Activated CD4-positive, alpha-beta T cell treated with anti-CD3 and anti-CD28 coated beads, Interleukin-2, amount 50 U/mL, for 16 hours (primary cell): ENCODE measurements at regions not wholly inside any gene's neighbourhood (a gene's known extent, or its start where the extent isn't known, plus 50 kb on each side); places are given as distances from the start of the nearest gene placed in this dataset.
"Not testable (repeated sequence)": the region's sequence is repeated elsewhere in the genome, so short reads cannot be mapped to it uniquely, and the experiment has no call there.

ENCODE experiments used
- DNase-seq: peaks from one replicate; pipeline ENCODE4 v3.0.0-alpha.2; 2020

DNA sequence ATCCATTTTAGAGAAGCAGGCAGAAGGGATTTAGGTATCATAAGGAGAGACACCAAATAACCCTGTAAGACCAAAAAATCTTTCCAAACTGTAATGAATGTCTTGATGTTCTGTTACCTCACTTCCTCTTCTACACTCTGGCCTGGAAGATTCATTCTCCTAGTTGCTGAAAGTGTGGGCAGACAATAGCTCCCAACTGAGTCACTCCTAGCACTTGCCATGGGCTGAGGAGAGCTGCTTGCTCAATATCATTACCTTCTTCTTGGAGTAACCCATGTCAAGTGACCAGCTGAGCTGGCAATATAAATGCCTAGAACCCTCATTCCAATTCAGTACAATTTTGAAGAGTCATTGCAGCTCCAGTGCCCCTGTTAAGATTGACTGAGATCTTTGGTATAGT lies 1985.5 kb upstream of the CDH6 start:
- DNase-seq: no peak

DNA sequence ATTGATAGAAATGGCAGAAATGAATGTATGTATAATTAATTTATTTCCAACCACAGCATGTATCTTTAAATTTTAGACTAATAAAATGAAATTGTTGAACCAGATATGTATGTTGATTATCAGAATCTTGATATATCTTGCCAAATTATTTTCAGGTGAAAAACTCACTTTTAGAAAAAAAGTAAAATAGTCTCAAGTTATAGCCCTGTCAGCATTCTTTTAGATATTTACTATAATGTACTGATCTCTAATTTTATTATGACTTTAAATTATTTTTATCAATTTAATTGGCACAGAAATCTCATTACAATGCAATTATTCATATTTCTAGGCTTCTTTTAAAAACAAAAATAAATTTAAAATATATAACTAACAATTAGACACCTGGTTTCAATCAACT lies 1990.4 kb upstream of the CDH6 start:
- no peak for DNase-seq

- no peak for DNase-seq
Measured at GRCh38 chr5:29197631-29198454, 1995.6 kb upstream of the CDH6 start.

- DNase-seq: no peak
Measured at GRCh38 chr5:29193972-29194371, 1999.5 kb upstream of the CDH6 start.

DNA sequence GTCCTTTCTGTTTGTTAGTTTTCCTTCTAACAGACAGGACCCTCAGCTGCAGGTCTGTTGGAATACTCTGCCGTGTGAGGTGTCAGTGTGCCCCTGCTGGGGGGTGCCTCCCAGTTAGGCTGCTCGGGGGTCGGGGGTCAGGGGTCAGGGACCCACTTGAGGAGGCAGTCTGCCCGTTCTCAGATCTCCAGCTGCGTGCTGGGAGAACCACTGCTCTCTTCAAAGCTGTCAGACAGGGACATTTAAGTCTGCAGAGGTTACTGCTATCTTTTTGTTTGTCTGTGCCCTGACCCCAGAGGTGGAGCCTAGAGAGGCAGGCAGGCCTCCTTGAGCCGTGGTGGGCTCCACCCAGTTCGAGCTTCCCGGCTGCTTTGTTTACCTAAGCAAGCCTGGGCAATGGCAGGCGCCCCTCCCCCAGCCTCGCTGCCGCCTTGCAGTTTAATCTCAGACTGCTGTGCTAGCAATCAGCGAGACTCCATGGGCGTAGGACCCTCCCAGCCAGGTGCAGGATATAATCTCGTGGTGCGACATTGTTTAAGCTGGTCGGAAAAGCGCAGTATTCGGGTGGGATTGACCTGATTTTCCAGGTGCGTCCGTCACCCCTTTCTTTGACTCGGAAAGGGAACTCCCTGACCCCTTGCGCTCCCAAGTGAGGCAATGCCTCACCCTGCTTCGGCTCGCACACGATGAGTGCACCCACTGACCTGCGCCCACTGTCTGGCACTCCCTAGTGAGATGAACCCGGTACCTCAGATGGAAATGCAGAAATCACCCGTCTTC lies 2002.0 kb upstream of the CDH6 start:
- not testable (repeated sequence) for DNase-seq

DNA sequence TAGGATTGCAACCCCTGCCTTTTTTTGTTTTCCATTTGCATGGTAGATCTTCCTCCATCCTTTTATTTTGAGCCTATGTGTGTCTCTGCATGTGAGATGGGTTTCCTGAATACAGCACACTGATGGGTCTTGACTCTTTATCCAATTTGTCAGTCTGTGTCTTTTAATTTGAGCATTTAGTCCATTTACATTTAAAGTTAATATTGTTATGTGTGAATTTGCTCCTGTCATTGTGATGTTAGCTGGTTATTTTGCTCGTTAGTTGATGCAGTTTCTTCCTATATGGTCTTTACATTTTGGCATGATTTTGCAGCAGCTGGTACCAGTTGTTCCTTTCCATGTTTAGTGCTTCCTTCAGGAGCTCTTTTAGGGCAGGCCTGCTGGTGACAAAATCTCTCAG lies 2003.1 kb upstream of the CDH6 start:
- not testable (repeated sequence) for DNase-seq

DNA sequence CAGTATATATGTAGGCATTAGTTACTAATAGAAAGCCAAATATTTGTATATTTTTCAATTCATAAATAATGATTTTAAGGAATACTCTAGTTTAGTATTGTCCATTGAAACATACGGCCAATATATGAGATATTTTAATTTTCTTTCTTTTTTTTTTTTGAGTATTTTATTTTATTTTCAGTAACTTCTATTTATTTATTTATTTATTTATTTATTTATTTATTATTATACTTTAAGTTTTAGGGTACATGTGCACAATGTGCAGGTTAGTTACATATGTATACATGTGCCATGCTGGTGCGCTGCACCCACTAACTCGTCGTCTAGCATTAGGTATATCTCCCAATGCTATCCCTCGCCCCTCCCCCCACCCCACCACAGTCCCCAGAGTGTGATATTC lies 2007.1 kb upstream of the CDH6 start:
- DNase-seq: not testable (repeated sequence)

DNA sequence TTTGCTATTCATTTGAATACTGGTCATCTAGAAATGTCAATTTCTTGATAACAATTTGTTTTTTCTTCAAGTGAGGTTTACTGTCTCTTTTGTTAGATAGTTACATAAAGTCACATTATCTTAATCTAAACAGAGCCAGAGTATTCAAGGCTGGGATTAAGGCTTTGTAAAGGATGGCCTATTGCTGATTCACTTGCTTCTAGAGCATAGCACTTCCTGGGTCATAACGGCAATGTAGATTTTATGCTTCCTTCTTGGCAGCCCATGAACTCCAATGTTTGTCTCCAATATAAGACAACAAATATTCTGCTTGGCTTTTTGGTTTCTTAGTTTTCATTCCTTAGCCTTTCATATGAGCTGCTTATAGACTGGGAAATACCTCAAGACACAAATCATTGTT lies 2007.9 kb upstream of the CDH6 start:
- DNase-seq: no peak

- no peak for DNase-seq
Measured at GRCh38 chr5:29175774-29176173, 2017.7 kb upstream of the CDH6 start.

DNA sequence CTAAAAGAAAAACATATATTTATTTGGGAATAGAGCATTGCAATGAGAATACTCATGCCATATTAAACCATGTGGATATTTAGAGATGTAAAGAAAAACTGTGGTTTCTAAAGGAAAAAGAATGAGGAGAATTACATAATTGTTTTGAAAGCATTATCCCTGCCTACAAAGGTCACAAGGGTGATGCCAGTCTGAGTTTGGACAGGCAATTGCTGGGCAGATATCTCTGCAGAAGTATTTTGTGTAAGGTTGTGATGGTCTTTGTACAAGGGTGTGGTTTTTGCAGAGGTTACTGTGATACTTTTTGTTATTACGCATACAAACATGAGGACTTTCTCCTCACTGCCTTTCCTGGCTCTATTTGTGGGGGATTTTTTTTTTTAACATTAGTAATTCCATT lies 2022.9 kb upstream of the CDH6 start:
- DNase-seq: no peak

DNA sequence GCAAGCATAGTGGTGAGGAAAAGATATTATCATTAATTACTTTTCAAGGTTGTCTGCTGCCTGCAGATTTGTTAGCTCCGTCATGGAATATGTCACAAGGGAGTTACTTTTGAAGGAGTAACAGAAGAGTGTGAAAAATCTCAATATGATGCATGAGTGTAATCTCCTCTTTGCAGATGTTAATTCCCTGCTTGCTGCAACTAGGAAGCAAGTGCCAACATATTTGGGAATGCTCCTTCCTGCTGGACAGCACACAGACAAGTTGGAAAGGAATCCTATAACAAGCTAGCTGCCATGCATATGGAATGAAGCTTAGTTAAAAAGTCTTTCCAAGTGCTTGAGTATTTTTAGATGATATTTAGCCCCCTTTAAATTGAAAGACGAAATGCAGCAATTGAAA lies 2023.6 kb upstream of the CDH6 start:
- DNase-seq: no peak

- no peak for DNase-seq
Measured at GRCh38 chr5:29162297-29162696, 2031.2 kb upstream of the CDH6 start.

GRCh38 chr5:29161399-29162291 lies 2031.8 kb upstream of the CDH6 start:
- DNase-seq: no peak

DNA sequence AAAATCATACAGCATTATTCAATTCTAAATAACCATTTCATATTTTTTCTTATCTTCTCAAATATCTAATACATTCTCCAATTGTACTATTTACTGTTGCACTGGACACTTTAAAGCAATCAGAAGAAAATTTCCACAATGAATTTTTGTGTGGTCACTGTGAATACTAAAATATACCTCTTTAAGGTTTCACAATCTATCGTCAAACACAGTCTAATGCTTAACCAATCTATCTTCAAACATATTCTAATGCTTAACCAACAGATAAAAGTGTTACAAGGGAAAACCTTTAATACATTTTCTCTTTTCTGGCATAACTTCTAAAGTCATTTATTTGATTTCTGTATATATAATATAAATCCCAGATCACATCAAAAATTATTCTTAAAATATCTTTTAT lies 2035.5 kb upstream of the CDH6 start:
- no peak for DNase-seq

GRCh38 chr5:29150840-29151239 lies 2042.6 kb upstream of the CDH6 start:
- DNase-seq: no peak

- no peak for DNase-seq
Measured at GRCh38 chr5:29148581-29148980, 2044.9 kb upstream of the CDH6 start.

DNA sequence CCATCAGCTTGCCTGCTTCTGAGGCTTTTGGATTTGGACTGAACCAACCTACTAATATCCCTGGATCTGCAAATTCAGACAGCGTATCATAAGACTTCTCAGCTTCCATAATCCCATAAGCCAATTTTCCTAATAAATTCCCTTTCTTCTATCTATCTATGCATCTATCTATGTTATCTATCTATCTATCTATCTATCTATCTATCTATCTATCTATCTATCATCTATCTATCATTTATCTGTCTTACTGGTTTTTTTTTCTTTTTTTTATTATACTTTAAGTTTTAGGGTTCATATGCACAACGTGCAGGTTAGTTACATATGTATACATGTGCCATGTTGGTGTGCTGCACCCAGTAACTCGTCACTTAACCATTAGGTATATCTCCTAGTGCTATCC lies 2045.4 kb upstream of the CDH6 start:
- DNase-seq: no peak

GRCh38 chr5:29143266-29143665 lies 2050.2 kb upstream of the CDH6 start:
- DNase-seq: no peak

DNA sequence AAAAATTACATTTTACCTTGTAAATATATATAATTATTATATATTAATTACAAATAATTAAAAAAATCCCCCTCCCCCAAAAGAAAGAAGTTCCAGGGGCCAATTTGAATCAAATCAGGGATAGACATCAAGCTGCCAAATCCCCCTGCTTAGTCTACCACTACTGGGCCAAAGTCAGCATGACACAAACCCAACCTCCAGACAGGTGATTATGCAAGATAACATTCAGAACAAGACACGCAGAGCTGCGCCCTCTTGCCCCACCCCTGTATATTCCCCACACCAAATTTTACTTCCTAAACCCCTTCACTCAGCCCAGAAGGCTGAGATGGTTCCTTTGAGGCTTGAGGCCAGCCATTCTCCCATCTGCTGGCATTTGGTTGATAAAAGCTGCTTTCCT lies 2059.1 kb upstream of the CDH6 start:
- no peak for DNase-seq

DNA sequence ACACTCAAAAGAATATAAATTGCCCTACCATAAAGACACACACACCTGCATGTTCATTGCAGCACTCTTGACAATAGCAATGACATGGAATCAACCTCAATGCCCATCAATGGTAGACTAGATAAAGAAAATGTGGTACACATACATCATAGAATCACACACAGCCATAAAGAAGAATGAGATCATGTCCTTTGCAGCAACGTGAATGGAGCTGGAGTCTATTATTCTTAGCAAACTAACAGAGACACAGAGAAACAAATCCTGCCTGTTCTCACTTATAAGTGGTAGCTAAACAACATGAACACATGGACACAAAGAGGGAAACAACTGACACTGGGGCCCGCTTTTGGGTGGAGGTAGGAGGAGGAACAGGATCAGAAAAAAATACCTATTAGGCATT lies 2062.2 kb upstream of the CDH6 start:
- DNase-seq: no peak

DNA sequence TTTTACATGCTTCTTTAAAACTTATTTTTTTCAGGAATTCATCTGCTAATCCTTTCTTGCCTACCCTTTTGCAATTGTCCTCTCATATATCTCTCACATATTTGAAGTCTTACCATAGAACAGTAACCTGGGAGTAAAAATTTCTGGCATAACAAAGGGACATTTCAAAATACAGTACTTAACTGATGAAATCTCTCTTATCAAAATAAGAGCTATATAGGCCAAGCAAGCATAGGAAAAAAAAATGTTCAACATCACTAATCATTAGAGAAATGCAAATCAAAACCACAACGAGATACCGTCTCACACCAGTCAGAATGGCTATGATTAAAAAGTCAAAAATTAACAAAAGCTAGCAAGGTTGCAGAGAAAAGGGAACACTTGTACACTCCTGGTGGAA lies 2062.7 kb upstream of the CDH6 start:
- DNase-seq: no peak

GRCh38 chr5:29127524-29128156 lies 2065.8 kb upstream of the CDH6 start:
- not testable (repeated sequence) for DNase-seq

DNA sequence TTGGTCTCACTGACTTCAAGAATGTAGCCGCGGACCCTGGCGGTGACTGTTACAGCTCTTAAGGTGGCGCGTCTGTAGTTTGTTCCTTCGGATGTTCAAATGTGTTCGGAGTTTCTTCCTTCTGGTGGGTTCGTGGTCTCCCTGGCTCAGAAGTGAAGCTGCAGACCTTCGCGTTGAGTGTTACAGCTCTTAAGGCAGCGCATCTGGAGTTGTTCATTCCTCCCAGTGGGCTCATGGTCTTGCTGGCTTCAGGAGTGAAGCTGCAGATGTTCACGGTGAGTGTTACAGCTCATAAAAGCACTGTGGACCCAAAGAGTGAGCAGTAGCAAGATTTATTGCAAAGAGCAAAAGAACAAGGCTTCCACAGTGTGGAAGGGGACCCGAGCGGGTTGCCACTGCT lies 2067.0 kb upstream of the CDH6 start:
- DNase-seq: not testable (repeated sequence)
